GM18909 (cell line): ENCODE measurements at regions not wholly inside any gene's neighbourhood (a gene's known extent, or its start where the extent isn't known, plus 50 kb on each side); places are given as distances from the start of the nearest gene placed in this dataset.

Experiments
- ATAC-seq: cut with Tn5 transposase; IDR thresholded peaks from one replicate; pipeline ENCODE4 v1.9.1; 2021; ENCODE audit warnings: mild to moderate bottlenecking; ENCODE audit not compliant: unreplicated experiment, poor library complexity

DNA sequence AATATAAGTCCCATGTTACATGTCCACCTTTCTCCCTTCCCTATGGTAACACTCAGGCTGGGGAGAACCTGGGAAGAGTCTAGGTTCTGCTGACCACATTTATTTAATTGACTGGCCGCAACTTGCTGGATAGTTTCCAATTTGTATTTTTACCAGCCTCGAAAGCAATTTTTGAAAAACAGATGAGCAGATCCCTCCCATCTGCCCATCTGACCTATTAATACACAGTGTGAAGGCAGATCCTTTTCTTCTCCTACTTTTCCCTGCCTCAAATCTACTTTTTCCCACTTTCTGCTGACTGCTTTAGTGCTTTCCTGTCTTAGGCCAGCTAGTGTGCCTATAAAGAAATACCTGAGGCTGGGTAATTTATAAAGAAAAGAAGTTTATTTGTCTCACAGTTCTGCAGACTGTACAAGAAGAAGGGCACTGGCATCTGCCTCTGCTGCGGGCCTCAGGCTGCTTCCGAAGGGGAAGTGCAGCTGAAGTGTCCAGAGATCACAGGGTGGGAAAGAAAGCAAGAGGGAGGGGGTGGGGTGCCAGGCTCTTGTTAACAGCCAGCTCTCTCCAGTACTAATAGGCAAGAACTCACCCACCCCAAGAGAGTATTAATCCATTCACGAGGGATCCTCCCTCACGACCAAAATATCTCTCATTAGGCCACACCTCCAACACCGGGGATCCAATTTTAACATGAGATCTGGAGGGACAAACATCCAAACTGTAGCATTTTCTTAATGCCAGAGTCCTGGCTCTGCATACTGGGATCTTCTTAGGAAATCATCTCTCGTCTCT lies 336.0 kb upstream of the IGFBP3 start:
- ATAC-seq, result no peak

DNA sequence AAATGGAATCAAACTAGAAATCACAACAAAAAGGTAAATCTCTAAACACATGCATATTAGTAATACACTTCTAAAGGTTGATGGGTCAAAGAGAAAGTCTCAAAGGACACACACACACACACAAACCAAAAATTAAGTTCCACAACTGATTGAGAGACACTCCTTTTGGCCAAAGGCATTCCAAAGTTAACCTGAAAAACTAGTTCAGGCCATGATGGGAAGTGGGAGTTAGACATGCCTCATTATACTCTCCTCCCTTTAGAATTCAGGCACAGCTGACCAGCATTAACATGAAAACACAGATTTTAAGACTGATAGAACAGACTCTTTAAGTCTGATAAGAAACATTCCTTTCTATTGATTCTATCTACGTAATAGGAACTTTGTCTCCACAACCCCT lies 332.4 kb upstream of the IGFBP3 start:
- no peak for ATAC-seq

DNA sequence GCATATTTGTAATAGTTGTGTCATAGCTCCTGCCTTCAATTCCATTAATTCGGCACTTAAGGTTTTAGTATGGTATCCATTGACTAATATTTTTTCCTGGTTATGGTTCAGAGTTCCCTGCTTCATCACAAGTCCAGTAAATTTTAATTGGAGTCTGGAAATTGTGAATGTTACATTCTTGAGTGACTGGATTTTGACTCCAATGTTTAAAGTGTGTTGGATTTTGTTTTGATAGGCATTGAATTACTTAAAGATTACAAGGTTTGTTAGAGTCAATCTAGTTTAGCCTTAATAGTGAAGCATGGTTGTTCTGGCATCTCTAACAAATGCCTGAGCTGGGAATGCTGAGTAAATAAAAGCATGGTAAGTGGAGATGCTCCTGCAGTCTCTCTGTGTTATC lies 326.6 kb upstream of the IGFBP3 start:
- no peak for ATAC-seq

DNA sequence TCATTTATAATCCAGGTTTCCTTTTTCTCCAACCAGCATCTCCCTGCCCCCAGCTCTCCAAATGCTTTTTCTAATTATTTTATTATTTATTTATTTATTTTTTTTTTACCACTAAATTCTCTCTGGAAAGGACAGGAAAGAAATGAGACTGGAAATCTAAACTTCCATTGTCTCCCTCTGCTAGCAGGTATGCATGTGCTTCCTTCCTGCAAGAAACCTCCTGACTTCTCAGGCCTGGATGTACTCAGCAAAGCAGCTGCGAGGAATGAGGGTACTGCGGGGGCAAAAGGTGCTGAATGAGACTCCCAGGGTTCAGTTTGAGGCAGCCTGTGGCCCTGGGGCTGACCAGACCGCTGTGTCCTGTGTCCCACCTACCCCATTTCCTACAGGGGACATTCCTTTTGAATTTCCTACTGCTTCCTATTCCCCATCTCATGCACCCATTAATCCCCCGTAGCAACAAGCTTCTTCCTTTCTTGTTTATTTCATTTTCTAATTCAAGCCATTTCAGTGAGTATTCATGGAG lies 324.6 kb upstream of the IGFBP3 start:
- ATAC-seq, result no peak

DNA sequence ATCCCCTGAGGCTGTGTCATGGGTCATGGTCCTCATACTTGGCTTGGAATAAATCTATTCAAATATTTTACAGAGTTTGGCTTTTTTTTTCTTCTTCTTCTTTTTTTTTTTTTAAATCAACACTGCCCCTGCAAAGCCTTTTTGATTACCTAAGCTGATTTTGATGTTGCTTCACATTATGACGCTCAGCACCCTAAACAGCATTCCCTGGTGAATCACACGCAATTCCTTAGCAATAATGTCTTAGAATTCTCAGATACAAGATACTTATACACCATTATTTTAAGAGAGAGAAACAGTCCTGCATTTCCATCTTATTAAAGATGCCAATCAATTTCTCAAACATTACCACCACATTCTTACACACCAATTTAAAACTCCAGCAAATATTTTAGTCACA lies 323.7 kb upstream of the IGFBP3 start:
- ATAC-seq, result no peak

DNA sequence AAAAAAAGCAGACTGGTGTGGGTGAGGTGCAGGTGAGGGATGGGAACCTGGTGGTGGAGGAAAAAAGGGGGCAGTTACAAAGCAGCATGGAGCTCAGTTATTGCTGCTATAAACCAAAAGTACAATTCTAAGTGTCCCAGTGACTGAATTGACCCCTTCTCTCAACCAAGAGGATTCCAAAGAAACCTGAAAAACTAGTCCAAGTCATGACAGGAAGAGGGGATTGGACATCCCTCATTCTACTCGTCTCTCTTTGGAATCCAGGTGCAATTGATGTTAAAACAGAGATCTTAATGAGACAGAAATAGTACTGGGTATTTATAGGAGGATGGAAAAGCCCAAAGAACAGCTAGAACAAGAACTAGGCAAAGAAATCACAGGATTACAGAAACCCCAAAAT lies 322.3 kb upstream of the IGFBP3 start:
- ATAC-seq, result no peak

DNA sequence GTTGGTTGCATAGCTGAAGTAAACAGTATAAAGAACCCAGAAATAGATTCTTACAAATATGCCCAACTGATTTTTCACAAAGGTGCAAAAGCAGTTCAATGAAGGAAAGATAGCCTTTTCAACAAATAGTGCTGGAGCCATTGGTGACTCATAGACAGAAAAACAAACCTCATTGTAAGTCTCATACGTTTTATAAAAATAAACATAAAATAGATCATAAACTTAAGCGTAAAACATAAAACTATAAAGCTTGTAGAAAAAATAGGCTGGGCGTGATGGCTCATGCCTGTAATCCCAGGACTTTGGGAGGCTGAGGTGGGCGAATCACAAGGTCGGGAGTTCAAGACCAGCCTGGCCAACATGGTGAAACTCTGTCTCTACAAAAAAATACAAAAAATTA lies 318.8 kb upstream of the IGFBP3 start:
- ATAC-seq, result no peak

DNA sequence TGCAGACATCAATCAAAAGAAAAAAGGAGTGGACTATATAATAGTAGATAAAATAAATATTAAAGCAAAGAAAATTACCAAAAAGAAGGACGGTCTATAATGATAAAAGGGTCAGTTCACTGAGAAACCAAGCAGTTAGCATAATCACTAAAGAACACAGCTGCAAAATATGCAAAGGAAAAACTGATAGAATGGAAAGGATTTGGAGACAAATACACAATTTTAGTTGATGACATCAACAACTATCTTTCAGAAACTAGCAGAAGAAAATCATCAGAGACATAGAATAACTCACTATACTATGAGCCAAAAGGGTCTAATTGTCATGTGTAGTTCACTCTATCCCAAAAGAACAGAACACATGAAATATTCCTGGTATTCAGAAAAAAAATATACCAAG lies 316.4 kb upstream of the IGFBP3 start:
- ATAC-seq, result no peak

DNA sequence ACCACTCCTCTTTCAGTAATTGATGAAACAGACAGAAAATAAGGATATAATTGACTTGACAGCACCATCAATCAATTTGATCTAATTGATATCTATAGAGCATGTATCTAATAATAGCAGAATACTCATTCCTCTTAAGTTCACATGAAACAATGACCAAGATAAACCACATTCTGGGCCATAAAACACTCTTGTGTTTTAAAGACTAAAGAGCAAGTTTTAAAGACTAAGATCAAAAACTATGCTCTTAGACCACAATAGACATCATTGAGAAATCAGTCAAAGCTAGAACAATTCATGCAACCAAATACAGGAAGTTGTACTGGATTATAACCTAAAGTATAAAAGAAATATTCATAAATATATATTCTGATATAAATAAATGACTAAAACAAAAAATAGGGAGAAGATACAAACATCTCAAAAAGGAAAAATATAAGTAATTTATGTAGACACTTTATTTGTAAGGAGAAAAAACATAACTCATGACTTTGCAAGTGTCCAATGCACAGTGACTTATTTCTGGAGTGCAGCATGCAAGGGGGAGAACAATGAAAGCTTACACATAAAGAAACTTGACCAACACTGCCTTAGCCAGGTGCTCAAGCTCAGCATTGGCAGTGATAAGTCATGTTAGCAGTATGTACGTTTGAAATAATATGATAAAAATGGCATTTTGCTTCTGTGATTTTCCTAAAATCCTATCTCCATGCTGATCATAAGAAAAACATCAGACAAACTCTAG lies 312.7 kb upstream of the IGFBP3 start:
- peak; percentile 86 for ATAC-seq

DNA sequence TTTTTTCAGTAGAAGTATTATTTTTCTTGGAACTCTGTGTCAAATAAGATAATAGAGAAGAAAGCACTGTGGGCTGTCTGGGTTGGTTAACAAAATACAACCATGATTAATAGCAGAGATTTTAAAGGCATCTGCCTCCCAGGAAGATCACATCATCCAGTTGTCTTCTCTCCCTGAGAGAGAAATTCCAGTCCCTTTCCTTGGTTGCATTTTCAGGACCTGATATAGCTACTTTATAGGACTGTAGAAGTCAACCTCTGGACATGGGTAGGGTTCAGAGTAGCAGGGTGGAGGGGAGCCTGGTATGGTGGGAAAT lies 309.9 kb upstream of the IGFBP3 start:
- ATAC-seq, result no peak

DNA sequence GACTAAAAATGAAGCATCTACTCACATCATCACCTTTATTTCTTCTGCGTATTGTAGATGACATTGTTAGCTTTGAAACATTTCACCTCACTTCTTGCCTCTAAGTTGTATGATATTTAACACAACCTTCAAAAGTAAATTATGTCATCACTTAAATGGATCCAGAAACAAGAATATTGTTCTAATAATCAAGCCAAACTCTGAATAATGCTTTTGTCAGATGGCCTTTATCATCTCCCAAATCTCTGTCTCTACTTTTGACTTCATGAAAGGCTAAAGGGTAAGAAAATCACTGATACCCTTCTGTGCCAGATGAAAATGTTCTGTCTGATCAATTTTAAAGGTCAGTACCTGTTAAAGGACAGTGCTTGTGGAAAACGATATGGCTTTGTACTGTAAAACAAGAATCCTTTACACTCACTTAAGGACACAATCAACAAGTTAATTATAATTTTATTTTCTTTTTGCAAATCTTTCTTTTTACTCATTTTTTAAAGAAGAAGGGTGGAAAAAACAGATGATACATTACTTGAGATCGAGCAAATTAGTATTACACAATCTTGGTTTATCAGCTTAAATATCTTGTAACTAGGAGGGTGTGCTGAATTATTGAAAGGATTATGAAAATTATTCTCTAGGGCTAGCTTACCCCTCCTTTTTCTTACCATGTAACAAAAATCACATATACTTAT lies 309.4 kb upstream of the IGFBP3 start:
- ATAC-seq, result no peak

DNA sequence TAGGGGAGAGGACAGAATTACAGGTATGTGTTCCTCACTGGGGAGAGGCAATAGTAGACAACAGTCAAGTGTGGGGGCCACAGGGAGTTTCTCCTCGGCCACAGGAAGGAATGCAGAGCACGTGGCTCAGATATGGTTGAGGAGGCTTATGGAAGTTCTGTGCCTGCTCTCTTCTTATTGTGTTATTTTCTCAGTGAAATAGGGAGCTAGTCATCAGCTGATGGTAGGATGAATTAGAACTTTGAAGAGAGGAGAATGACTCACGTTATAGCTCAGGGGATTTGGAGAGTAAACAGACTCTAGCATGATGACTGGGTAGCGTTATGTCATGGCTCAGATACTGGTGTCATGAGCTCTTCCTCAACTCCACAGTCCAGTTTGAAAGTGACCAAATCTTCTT lies 308.3 kb upstream of the IGFBP3 start:
- ATAC-seq, result no peak

DNA sequence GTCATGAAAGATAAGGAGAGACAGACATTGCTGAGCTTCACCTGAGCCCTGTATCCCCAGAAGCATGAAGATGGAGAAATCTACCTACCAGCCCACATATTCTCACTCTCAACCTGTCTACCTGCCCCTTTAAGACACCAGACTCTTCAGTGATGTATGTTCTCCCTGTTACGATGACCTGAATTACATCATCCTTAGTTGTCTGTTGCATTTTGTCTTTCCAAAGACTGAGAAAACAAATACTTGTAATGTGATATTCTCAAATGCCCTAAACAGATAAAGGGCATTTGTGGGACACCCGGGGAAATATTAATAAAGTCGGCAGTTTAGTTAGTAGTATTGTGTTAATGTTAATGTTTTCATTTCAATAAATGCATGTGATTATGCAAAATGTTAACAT lies 305.8 kb upstream of the IGFBP3 start:
- ATAC-seq, result no peak

DNA sequence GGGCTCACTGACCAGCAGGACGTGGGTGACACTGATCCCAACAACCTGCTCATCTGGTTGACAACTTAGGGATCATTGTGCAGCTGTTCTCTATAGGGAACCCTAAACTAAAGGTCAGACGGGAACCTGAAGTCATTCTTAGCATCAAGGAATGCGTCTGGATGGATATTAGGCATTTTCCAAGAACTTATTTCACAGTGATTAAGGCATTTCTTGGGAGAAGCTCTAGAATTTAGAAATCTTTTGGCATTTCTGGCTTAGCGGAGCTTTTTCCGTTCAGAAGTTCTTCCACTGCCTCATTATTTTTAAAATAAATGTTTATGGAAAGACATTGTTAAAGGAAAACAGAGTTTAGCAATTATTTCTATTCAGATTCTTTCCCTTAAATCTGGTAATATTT lies 303.3 kb upstream of the IGFBP3 start:
- no peak for ATAC-seq

DNA sequence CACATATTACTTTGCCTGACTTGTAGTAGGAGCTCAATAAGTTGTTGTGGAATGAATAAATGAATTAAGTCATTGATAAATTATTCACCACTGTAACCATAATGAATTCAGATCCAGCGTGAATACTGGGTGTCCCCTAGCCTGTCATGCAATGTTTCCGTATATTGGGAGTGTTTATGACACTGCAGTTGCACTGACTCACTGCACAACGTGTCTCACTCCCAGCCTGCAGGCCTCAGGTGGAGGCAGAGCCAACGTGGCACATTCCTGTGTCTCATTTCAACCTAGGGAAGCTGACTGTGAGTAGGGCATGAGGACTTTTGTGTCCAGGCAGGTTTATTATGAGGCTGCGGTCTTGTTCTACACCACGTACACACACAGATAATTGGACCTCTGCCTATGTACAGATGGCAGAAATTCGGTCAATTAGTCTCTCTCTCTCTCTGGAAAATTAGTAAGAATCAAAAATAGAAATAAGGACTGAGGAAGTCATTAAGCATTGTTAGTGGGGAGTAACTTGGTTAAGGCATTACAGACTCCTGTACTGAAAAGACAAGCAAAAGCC lies 299.1 kb upstream of the IGFBP3 start:
- ATAC-seq, result no peak

DNA sequence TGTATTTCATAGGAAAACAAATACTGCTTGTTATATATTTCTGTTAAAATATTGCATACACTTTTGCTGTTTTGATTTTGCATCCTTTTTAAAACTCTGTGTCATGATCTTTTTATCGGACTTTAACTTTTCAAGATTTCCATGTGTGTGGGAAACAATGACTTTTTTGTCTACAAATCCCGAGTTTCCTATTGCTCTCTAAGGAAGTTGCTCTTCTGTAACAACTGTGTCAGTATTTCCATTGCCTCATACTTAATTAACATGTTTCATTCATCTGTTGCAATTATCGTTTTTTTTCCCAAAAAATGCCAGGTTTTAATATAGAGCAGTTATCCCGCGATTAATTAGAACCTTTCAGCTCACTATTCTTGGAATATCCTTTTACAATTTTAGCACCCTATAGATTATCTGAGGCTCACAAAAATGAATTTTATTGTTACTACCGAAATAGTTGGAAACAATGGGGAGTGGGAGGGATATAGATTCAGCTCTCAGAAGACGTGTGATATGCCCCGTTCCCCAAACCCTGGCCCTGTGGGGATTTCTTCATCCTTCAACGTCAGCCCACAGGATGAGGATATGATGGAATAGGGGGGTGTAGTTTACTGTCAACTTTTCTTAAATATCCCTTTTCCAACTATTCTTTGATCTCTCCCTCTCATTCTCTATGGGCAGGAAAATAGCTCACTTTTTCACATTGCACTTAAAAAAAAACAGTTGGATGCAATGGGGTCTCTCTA lies 297.6 kb upstream of the IGFBP3 start:
- ATAC-seq, result no peak

DNA sequence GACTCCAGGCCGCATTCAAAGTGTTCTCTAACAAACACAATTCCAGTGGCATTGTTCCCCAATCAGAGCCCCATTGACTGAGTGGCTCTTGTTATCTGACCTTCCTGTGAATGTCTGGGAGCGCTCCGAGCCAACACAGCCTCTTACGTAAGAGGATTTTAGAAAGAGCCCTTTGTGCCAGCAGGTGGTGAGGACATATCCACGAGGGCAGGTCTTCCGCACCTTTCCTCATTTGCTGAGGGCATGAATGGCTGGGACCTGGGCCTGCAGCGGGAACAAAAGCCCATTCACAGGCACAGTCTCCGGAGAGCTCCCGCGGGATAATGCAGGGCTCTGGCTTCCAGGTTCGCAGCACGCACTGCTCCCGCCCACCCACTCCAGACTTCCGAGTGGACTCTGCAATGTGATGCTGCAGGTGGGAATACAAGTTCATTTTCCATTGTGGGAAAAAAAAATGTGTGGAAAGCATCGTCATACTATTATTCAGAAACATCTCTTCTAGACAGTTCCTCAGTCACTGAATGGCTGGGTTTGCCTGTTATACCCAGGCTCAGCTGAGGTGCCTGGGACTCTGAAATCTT lies 295.0 kb upstream of the IGFBP3 start:
- no peak for ATAC-seq

DNA sequence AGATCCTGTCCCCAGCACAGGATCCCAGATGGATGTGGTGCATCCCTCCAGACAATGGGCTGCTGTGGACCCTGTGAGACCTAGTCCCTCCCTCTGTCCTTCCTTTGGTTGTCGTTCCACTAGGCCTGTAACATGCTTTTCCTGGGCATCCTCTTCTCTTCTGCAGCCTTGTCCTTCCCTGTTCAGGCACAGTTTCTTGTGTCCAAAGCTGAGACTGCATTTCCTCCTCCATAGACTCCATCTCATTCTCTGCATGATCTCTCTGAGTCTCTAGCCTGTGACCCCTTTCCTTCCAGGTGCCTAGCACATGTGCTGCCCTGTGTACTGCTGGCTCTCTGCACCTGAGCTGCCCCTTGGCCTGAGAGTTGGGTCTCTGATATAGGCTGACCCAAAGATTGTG lies 293.5 kb upstream of the IGFBP3 start:
- no peak for ATAC-seq

DNA sequence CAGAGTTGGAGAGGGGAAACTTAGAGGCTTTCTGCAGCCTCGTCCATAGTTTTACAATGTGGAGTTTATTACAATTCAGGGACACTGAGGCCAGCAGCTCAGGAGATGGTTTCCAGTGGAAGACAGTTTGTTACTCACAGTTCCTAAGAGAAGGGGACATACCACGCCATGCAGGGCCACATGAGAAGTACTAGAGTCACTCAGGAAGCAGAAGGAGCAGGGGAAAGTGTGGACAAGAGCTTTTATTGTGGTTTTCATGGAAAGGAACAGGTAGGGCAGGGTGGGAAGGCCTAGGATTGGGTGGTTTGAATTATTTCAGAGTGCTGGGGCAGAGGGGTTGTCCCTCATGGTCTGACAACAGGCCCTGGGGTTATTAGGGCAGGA lies 292.1 kb upstream of the IGFBP3 start:
- ATAC-seq, result no peak
